ENCODE measurements at regions not wholly inside any gene's neighbourhood (a gene's known extent, or its start where the extent isn't known, plus 50 kb on each side); places are given as distances from the start of the nearest gene placed in this dataset.

GRCh38 chr7:53744403-53744760, 708.9 kb downstream of the POM121L12 start:
- Histone ChIP-seq H4K20me1 (ENCODE audit: insufficient read depth, low read length) (no peaks in the 10 kb centered on the region), H3K27ac (ENCODE audit: low read depth, low read length) (no peak overlapping the region)

GRCh38 chr7:53756946-53757345, 721.5 kb downstream of the POM121L12 start:
- H4K20me1 ChIP-seq (ENCODE audit: insufficient read depth, low read length) = no peaks in the 10 kb centered on the region

More at GRCh38 chr7:53744403-53744760, 708.9 kb downstream of the POM121L12 start:
- Histone ChIP-seq H3K9me3 (ENCODE audit: low read depth, low read length) (no peaks in the 10 kb centered on the region), H3K4me3 (ENCODE audit: insufficient read depth, low read length) (no peak overlapping the region), H3K79me2 (ENCODE audit: insufficient read depth, low read length) (no peaks in the 10 kb centered on the region), H3K4me1 (ENCODE audit: insufficient read depth, low read length) (no peaks in the 10 kb centered on the region), H3K27me3 (ENCODE audit: insufficient read depth, low read length) (no peaks in the 10 kb centered on the region), H3K4me2 (ENCODE audit: insufficient read depth, low read length) (no peak overlapping the region), H2AFZ (ENCODE audit: low read length) (no peak overlapping the region), H3K36me3 (ENCODE audit: insufficient read depth, low read length) (no peaks in the 10 kb centered on the region)
- TF ChIP-seq CTCF (IDR thresholded peaks at IDR 0.05; ENCODE audit: extremely low read depth, low read depth, low read length) = no peak
- no peak for DNase-seq (ENCODE audit: insufficient read length, low spot score, missing footprints)

GRCh38 chr7:53768186-53768585, 732.8 kb downstream of the POM121L12 start:
- Histone ChIP-seq H3K4me2 (ENCODE audit: insufficient read depth, low read length) (no peak overlapping the region), H3K4me1 (ENCODE audit: insufficient read depth, low read length) (no peaks in the 10 kb centered on the region), H3K27ac (ENCODE audit: low read depth, low read length) (no peak overlapping the region), H2AFZ (ENCODE audit: low read length) (no peak overlapping the region), H3K27me3 (ENCODE audit: insufficient read depth, low read length) (no peaks in the 10 kb centered on the region), H4K20me1 (ENCODE audit: insufficient read depth, low read length) (no peaks in the 10 kb centered on the region), H3K4me3 (ENCODE audit: insufficient read depth, low read length) (no peak overlapping the region), H3K9me3 (ENCODE audit: low read depth, low read length) (no peaks in the 10 kb centered on the region), H3K79me2 (ENCODE audit: insufficient read depth, low read length) (no peaks in the 10 kb centered on the region), H3K36me3 (ENCODE audit: insufficient read depth, low read length) (no peaks in the 10 kb centered on the region)
- DNase-seq (ENCODE audit: insufficient read length, low spot score, missing footprints) = no peak
- no peak for TF ChIP-seq CTCF (IDR thresholded peaks at IDR 0.05; ENCODE audit: extremely low read depth, low read depth, low read length)

More at GRCh38 chr7:53756946-53757345, 721.5 kb downstream of the POM121L12 start:
- no peak overlapping the region for H3K4me3 ChIP-seq (ENCODE audit: insufficient read depth, low read length)
- no peaks in the 10 kb centered on the region for H3K79me2 ChIP-seq (ENCODE audit: insufficient read depth, low read length)
- H3K4me1 ChIP-seq (ENCODE audit: insufficient read depth, low read length) = no peaks in the 10 kb centered on the region
- DNase-seq (ENCODE audit: insufficient read length, low spot score, missing footprints) = no peak
- H3K27me3 ChIP-seq (ENCODE audit: insufficient read depth, low read length) = no peaks in the 10 kb centered on the region
- H3K4me2 ChIP-seq (ENCODE audit: insufficient read depth, low read length) = no peak overlapping the region
- peaks cover 4% of the 10 kb centered on the region for H3K9me3 ChIP-seq (ENCODE audit: low read depth, low read length)
- H2AFZ ChIP-seq (ENCODE audit: low read length) = no peak overlapping the region
- H3K36me3 ChIP-seq (ENCODE audit: insufficient read depth, low read length) = no peaks in the 10 kb centered on the region
- no peak overlapping the region for H3K27ac ChIP-seq (ENCODE audit: low read depth, low read length)
- TF ChIP-seq CTCF (IDR thresholded peaks at IDR 0.05; ENCODE audit: extremely low read depth, low read depth, low read length) = no peak

GRCh38 chr7:53771701-53772100, 736.3 kb downstream of the POM121L12 start:
- no peaks in the 10 kb centered on the region for H3K36me3 ChIP-seq (ENCODE audit: insufficient read depth, low read length)
- H3K27ac ChIP-seq (ENCODE audit: low read depth, low read length) = no peak overlapping the region
- H4K20me1 ChIP-seq (ENCODE audit: insufficient read depth, low read length) = no peaks in the 10 kb centered on the region
- no peak overlapping the region for H2AFZ ChIP-seq (ENCODE audit: low read length)
- peaks cover 2% of the 10 kb centered on the region for H3K9me3 ChIP-seq (ENCODE audit: low read depth, low read length)
- no peaks in the 10 kb centered on the region for H3K79me2 ChIP-seq (ENCODE audit: insufficient read depth, low read length)
- H3K4me1 ChIP-seq (ENCODE audit: insufficient read depth, low read length) = no peaks in the 10 kb centered on the region
- no peak for TF ChIP-seq CTCF (IDR thresholded peaks at IDR 0.05; ENCODE audit: extremely low read depth, low read depth, low read length)
- no peak overlapping the region for H3K4me3 ChIP-seq (ENCODE audit: insufficient read depth, low read length)
- no peak overlapping the region for H3K4me2 ChIP-seq (ENCODE audit: insufficient read depth, low read length)
- no peaks in the 10 kb centered on the region for H3K27me3 ChIP-seq (ENCODE audit: insufficient read depth, low read length)
- DNase-seq (ENCODE audit: insufficient read length, low spot score, missing footprints) = no peak
